H9 (cell line): ENCODE measurements at regions not wholly inside any gene's neighbourhood (a gene's known extent, or its start where the extent isn't known, plus 50 kb on each side); places are given as distances from the start of the nearest gene placed in this dataset.

Experiments
- DNase-seq: peaks from one replicate; pipeline ENCODE4 v3.0.0-alpha.2; 2017
- H2AFZ ChIP-seq: one replicate; pipeline ENCODE4 v1.6.1; 2013; ENCODE audit warnings: mild to moderate bottlenecking, low read length, control low read depth, moderate library complexity
- H2AK5ac ChIP-seq: 2 replicates; pipeline ENCODE4 v1.6.1; 2013; ENCODE audit warnings: low read length, control low read depth, mixed read lengths; ENCODE audit not compliant: insufficient read length
- H2BK120ac ChIP-seq: one replicate; pipeline ENCODE4 v1.6.1; 2013; ENCODE audit warnings: low read depth, mild to moderate bottlenecking, low read length, control low read depth, inconsistent platforms; ENCODE audit not compliant: poor library complexity, severe bottlenecking
- H2BK12ac ChIP-seq: 2 replicates; pipeline ENCODE4 v1.6.1; 2013; ENCODE audit warnings: low read length, control low read depth, mixed read lengths, low read depth; ENCODE audit not compliant: insufficient read length
- H2BK15ac ChIP-seq: 2 replicates; pipeline ENCODE4 v1.6.1; 2013; ENCODE audit warnings: low read depth, low read length, control low read depth
- H2BK20ac ChIP-seq: one replicate; pipeline ENCODE4 v1.6.1; 2013; ENCODE audit warnings: low read depth, mild to moderate bottlenecking, low read length, control low read depth, inconsistent platforms; ENCODE audit not compliant: poor library complexity, severe bottlenecking
- H2BK5ac ChIP-seq: 2 replicates; pipeline ENCODE4 v1.6.1; 2013; ENCODE audit warnings: low read length, control low read depth, mixed read lengths; ENCODE audit not compliant: insufficient read length
- H3K14ac ChIP-seq: 2 replicates; pipeline ENCODE4 v1.6.1; 2013; ENCODE audit warnings: low read length, control low read depth; ENCODE audit not compliant: insufficient read depth
- H3K18ac ChIP-seq: 2 replicates; pipeline ENCODE4 v1.6.1; 2013; ENCODE audit warnings: low read depth, mild to moderate bottlenecking, mixed read lengths, low read length, control low read depth; ENCODE audit not compliant: insufficient read length
- H3K23ac ChIP-seq: 2 replicates; pipeline ENCODE4 v1.6.1; 2013; ENCODE audit warnings: low read length, control low read depth, mixed read lengths, low read depth; ENCODE audit not compliant: insufficient read length
- H3K23me2 ChIP-seq: 2 replicates; pipeline ENCODE4 v1.6.1; 2013; ENCODE audit warnings: low read depth, mild to moderate bottlenecking, mixed read lengths, low read length, control low read depth; ENCODE audit not compliant: insufficient read length, poor library complexity, severe bottlenecking
- H3K27ac ChIP-seq: 2 replicates; pipeline ENCODE4 v1.5.1; 2013; ENCODE audit warnings: low read length, control low read depth, mixed read lengths, low read depth; ENCODE audit not compliant: insufficient read length
- H3K27me3 ChIP-seq: 2 replicates; pipeline ENCODE4 v1.6.1; 2013; ENCODE audit warnings: low read length, control low read depth, inconsistent platforms; ENCODE audit not compliant: insufficient read depth
- H3K4ac ChIP-seq: 2 replicates; pipeline ENCODE4 v1.6.1; 2013; ENCODE audit warnings: low read depth, mild to moderate bottlenecking, control low read depth, inconsistent platforms, low read length, moderate library complexity
- H3K4me1 ChIP-seq: 2 replicates; pipeline ENCODE4 v1.6.1; 2013; ENCODE audit warnings: low read length, control low read depth, inconsistent platforms; ENCODE audit not compliant: insufficient read depth
- H3K4me2 ChIP-seq: 2 replicates; pipeline ENCODE4 v1.6.1; 2013; ENCODE audit warnings: low read length, control low read depth, mixed read lengths; ENCODE audit not compliant: insufficient read length, insufficient read depth
- H3K56ac ChIP-seq: 2 replicates; pipeline ENCODE4 v1.6.1; 2013; ENCODE audit warnings: low read depth, mild to moderate bottlenecking, mixed read lengths, low read length, control low read depth; ENCODE audit not compliant: insufficient read length
- H3K79me1 ChIP-seq: 2 replicates; pipeline ENCODE4 v1.6.1; 2013; ENCODE audit warnings: low read depth, mild to moderate bottlenecking, moderate library complexity, low read length, control low read depth, inconsistent platforms; ENCODE audit not compliant: insufficient read depth, poor library complexity, severe bottlenecking
- H3K79me2 ChIP-seq: 2 replicates; pipeline ENCODE4 v1.6.1; 2013; ENCODE audit warnings: low read length, control low read depth, inconsistent platforms; ENCODE audit not compliant: insufficient read depth
- H3K9ac ChIP-seq: 2 replicates; pipeline ENCODE4 v1.6.1; 2013; ENCODE audit warnings: low read length, control low read depth, mixed read lengths; ENCODE audit not compliant: insufficient read length; ENCODE audit errors: extremely low read depth
- H3K9me3 ChIP-seq: one replicate; pipeline ENCODE4 v1.6.1; 2013; ENCODE audit warnings: low read depth, low read length, inconsistent platforms; ENCODE audit not compliant: control insufficient read depth
- H3T11ph ChIP-seq: one replicate; pipeline ENCODE4 v1.6.1; 2013; ENCODE audit warnings: mild to moderate bottlenecking, low read length, control low read depth, inconsistent platforms
- H4K20me1 ChIP-seq: one replicate; pipeline ENCODE4 v1.6.1; 2013; ENCODE audit not compliant: control insufficient read depth, insufficient read length, insufficient read depth
- H4K5ac ChIP-seq: 2 replicates; pipeline ENCODE4 v1.6.1; 2013; ENCODE audit warnings: low read depth, mild to moderate bottlenecking, mixed read lengths, low read length, control low read depth; ENCODE audit not compliant: insufficient read length
- H4K8ac ChIP-seq: replicated peaks from 2 replicates; pipeline ENCODE4 v1.6.1; 2013; ENCODE audit warnings: low read length, control low read depth, mixed read lengths, low read depth; ENCODE audit not compliant: insufficient read length
- H4K91ac ChIP-seq: 2 replicates; pipeline ENCODE4 v1.6.1; 2013; ENCODE audit warnings: low read depth, mild to moderate bottlenecking, moderate library complexity, mixed read lengths, low read length, control low read depth; ENCODE audit not compliant: insufficient read length
- H3K27ac Mint-ChIP-seq, 3 experiments: 2 replicates in 2 of 3; 3 replicates in 1 of 3; pipeline ENCODE4 v1.8.0; 2020 to 2021; ENCODE audit warnings: mixed read lengths in 3 of 3, mild to moderate bottlenecking in 1 of 3, moderate library complexity in 1 of 3
- H3K27me3 Mint-ChIP-seq: 2 replicates; pipeline ENCODE4 v1.8.0; 2021; ENCODE audit warnings: low read depth, mild to moderate bottlenecking, moderate library complexity, mixed read lengths
- H3K36me3 Mint-ChIP-seq, 3 experiments: 2 replicates in 2 of 3; 3 replicates in 1 of 3; pipeline ENCODE4 v1.8.0; 2020 to 2021; ENCODE audit warnings: low read depth in 3 of 3, mixed read lengths in 3 of 3; ENCODE audit not compliant: insufficient read depth in 1 of 3
- H3K4me1 Mint-ChIP-seq, 2 experiments: 2 replicates each; pipeline ENCODE4 v1.8.0; 2020; ENCODE audit warnings: mixed read lengths in 2 of 2
- H3K4me3 Mint-ChIP-seq, 2 experiments: 2 replicates in 1 of 2; 3 replicates in 1 of 2; pipeline ENCODE4 v1.8.0; 2020 to 2021; ENCODE audit warnings: mild to moderate bottlenecking in 2 of 2, mixed read lengths in 2 of 2, moderate library complexity in 1 of 2
- H3K9me3 Mint-ChIP-seq, 2 experiments: 2 replicates in 1 of 2; 3 replicates in 1 of 2; pipeline ENCODE4 v1.8.0; 2020; ENCODE audit warnings: mild to moderate bottlenecking in 2 of 2, mixed read lengths in 2 of 2, moderate library complexity in 1 of 2
- WGBS: extraction: QIAGEN DNeasy Blood & Tissue Kit; methylation state at CpG from one replicate; pipeline ENCODE4 v1.1.7; 2013; ENCODE audit warnings: missing lambda C conversion rate, low lambda C conversion rate, mixed read lengths; ENCODE audit not compliant: insufficient read length; ENCODE audit errors: extremely low coverage; 5-methylcytosine and 5-hydroxymethylcytosine counted together
- TF ChIP-seq, protein P1 (sequence below): fragments of 200-600 bp; sonication (generic); conservative IDR thresholded peaks from 3 replicates; pipeline ENCODE4 v1.8.0; 2021; ENCODE audit warnings: antibody characterized with exemption, mild to moderate bottlenecking

DNA sequence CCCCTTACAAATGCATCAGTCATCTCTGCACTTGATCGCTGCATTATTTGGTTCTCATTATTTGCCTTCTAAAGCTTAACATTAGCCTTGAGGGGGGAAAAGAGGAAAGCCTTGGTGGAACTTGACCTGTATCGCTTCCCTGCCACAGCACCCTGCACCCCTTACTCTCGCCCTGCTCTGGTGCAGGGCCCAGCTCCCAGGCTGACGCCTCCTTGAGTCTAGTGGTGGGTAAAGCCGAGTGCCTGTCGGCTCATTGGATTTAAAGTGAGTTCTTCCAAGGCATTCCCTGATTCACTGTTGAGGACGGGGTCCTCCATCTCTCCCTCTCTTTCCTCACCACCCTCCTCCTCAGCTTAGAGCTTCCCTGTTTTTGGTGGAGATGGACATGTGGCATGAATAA lies 145.0 kb upstream of the GYPC start:
- no peaks in the 10 kb centered on the region for H3K9me3 ChIP-seq
- no peaks in the 10 kb centered on the region for H4K20me1 ChIP-seq
- H3T11ph ChIP-seq = no peak overlapping the region
- H2BK20ac ChIP-seq = no peak overlapping the region
- H2BK120ac ChIP-seq = no peak overlapping the region
- no peak overlapping the region for H3K9ac ChIP-seq
- TF ChIP-seq, protein P1, sequence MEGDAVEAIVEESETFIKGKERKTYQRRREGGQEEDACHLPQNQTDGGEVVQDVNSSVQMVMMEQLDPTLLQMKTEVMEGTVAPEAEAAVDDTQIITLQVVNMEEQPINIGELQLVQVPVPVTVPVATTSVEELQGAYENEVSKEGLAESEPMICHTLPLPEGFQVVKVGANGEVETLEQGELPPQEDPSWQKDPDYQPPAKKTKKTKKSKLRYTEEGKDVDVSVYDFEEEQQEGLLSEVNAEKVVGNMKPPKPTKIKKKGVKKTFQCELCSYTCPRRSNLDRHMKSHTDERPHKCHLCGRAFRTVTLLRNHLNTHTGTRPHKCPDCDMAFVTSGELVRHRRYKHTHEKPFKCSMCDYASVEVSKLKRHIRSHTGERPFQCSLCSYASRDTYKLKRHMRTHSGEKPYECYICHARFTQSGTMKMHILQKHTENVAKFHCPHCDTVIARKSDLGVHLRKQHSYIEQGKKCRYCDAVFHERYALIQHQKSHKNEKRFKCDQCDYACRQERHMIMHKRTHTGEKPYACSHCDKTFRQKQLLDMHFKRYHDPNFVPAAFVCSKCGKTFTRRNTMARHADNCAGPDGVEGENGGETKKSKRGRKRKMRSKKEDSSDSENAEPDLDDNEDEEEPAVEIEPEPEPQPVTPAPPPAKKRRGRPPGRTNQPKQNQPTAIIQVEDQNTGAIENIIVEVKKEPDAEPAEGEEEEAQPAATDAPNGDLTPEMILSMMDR = no peak
- H3K79me1 ChIP-seq = no peaks in the 10 kb centered on the region
- H3K4me1 ChIP-seq = peaks cover 8% of the 10 kb centered on the region; the same call in 1 of the 2 replicates
- no peak overlapping the region for H4K5ac ChIP-seq
- no peak overlapping the region for H2BK5ac ChIP-seq
- no peak overlapping the region for H3K4me3 Mint-ChIP-seq
- H3K4me1 Mint-ChIP-seq = peaks cover 25 to 27% of the 10 kb centered on the region in 2 experiments
- H3K4ac ChIP-seq = no peak overlapping the region
- H3K36me3 Mint-ChIP-seq = peaks cover 0 to 8% (median 0%) of the 10 kb centered on the region in 3 experiments; a peak in 2 of 7 replicates
- no peak for DNase-seq
- H2AFZ ChIP-seq = no peak overlapping the region
- no peaks in the 10 kb centered on the region for H3K79me2 ChIP-seq
- H3K23me2 ChIP-seq = no peaks in the 10 kb centered on the region
- peaks cover 0 to 5% of the 10 kb centered on the region in 2 experiments; a peak in 3 of 5 replicates for H3K9me3 Mint-ChIP-seq
- no peak overlapping the region for H3K27ac ChIP-seq
- WGBS = no CpG with 5 or more reads among the region's 7 CpGs
- H3K23ac ChIP-seq = no peak overlapping the region
- H2AK5ac ChIP-seq = no peak overlapping the region
- H3K56ac ChIP-seq = no peak overlapping the region
- no peak overlapping the region; a peak in 1 of 7 replicates for H3K27ac Mint-ChIP-seq
- no peaks in the 10 kb centered on the region for H3K27me3 ChIP-seq
- H3K4me2 ChIP-seq = no peak overlapping the region
- no peak overlapping the region for H2BK12ac ChIP-seq
- H4K91ac ChIP-seq = no peak overlapping the region
- H2BK15ac ChIP-seq = no peak overlapping the region
- H4K8ac ChIP-seq = no peak overlapping the region
- H3K27me3 Mint-ChIP-seq = no peaks in the 10 kb centered on the region; the same call in none of the 2 replicates
- no peak overlapping the region for H3K18ac ChIP-seq
- no peak overlapping the region for H3K14ac ChIP-seq
